NB4 (cell line): ENCODE measurements at regions not wholly inside any gene's neighbourhood (a gene's known extent, or its start where the extent isn't known, plus 50 kb on each side); places are given as distances from the start of the nearest gene placed in this dataset.

Experiments used
- MYC ChIP-seq: IDR thresholded peaks from 2 replicates; pipeline ENCODE4 v1.6.1; 2011; ENCODE audit warnings: low read depth, low read length
- POLR2A ChIP-seq: IDR thresholded peaks from 2 replicates; pipeline ENCODE4 v1.6.1; 2011; ENCODE audit warnings: mild to moderate bottlenecking; ENCODE audit not compliant: insufficient read length; ENCODE audit errors: extremely low read depth
- TF ChIP-seq, protein P1 (sequence below): IDR thresholded peaks from one replicate; pipeline ENCODE4 v1.5.1; 2012; ENCODE audit warnings: low read depth, low read length
- TF ChIP-seq, protein P2 (sequence below): IDR thresholded peaks from 2 replicates; pipeline ENCODE4 v1.6.1; 2011; ENCODE audit warnings: low read depth, low read length

DNA sequence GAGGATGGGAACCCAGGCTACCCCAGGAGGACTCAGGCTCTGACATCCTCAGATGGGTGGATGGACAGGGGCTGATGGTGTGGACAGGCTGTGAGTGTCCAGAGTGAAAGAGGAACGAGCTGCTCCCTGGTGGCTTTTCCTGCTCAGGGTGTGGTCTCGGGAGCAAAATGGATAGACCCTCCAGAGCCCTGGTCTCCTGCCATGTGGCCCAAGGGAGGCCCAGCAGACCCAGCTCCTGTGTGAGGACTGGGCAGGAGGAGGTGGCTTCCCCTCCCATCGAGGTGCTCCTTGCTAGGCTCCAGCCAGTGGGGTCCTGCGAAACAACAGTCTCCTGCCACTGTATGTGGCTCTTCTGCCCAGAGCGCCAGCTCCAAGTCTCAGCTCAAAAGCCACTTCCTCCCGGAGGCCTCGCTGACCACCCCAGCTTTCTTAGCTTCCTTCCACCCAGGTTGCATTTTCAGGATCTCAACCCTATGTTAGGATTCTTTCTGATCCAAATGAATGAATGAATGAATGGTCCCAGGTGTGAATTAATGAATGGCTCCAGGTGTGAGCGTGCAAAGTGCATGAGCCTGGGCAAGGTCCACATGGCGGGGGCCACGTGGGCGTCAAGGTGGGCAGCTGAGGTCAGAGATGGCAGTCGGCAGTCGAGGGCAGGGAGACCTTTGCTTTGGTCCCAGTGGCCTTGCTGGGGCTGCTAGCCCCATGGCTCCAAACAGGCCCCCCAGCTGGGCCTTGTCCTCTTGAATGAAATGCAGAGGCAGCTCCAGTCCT is 120.3 kb upstream of the CIBAR2 start:
- TF ChIP-seq POLR2A = no peak
- TF ChIP-seq, protein P1, sequence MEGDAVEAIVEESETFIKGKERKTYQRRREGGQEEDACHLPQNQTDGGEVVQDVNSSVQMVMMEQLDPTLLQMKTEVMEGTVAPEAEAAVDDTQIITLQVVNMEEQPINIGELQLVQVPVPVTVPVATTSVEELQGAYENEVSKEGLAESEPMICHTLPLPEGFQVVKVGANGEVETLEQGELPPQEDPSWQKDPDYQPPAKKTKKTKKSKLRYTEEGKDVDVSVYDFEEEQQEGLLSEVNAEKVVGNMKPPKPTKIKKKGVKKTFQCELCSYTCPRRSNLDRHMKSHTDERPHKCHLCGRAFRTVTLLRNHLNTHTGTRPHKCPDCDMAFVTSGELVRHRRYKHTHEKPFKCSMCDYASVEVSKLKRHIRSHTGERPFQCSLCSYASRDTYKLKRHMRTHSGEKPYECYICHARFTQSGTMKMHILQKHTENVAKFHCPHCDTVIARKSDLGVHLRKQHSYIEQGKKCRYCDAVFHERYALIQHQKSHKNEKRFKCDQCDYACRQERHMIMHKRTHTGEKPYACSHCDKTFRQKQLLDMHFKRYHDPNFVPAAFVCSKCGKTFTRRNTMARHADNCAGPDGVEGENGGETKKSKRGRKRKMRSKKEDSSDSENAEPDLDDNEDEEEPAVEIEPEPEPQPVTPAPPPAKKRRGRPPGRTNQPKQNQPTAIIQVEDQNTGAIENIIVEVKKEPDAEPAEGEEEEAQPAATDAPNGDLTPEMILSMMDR = no peak
- no peak for TF ChIP-seq MYC
- TF ChIP-seq, protein P2, sequence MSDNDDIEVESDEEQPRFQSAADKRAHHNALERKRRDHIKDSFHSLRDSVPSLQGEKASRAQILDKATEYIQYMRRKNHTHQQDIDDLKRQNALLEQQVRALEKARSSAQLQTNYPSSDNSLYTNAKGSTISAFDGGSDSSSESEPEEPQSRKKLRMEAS = 0 out of 2 replicates have a peak, but pooled peaks have one; percentile 4
